ENCODE measurements at regions not wholly inside any gene's neighbourhood (a gene's known extent, or its start where the extent isn't known, plus 50 kb on each side); places are given as distances from the start of the nearest gene placed in this dataset.
"Not testable (repeated sequence)": the region's sequence is repeated elsewhere in the genome, so short reads cannot be mapped to it uniquely, and the experiment has no call there.

GRCh38 chr6:4378319-4378996, 243.1 kb upstream of the ECI2 start:
- no peak for DNase-seq (ENCODE audit: low read depth in 2 of 2)

DNA sequence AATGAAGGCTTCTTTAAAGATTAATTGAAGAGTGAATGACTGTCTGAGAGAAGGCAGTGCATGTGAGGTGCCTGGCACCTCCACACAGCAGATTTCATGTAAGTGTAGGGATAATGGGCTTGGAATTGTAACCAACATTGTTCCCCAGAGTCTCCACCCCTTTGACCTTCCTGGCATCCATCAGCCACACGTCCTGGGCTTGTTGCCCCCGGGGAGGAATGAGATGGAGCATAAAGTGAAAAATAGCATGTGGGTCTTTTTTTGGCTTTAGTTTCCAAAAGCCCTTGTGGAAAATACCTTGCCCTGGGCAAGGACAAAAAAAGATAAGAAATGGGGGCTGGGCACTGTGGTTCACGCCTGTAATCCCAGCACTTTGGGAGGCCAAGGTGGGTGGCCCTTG, 242.2 kb upstream of the ECI2 start:
- DNase-seq (ENCODE audit: low read depth in 2 of 2): no peak

DNA sequence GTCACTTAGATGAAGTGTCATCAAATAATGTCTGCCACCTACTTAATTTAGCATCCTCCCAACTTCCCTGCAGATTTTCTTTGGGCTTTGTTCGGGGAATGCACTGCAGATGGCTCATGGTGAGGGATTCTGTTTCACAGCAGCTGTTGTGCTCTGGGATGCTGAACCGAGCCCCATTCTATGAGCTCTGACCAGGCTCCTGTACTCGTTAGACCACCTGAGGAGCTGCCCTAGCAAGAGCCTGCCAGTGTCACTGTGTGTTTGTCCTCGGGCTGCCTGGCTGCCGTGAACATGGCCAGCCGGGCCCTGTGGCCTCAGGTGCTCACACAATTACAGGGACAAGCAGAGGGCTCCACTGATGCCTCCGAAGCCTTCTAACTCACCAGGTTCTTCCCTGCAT, 238.8 kb upstream of the ECI2 start:
- no peak for DNase-seq (ENCODE audit: low read depth in 2 of 2)

GRCh38 chr6:4372866-4373265, 237.5 kb upstream of the ECI2 start:
- DNase-seq (ENCODE audit: low read depth in 2 of 2): no peak

GRCh38 chr6:4371207-4371921, 236.0 kb upstream of the ECI2 start:
- no peak for DNase-seq (ENCODE audit: low read depth in 2 of 2)

- no peak for DNase-seq (ENCODE audit: low read depth in 2 of 2)
Observed at GRCh38 chr6:4370066-4370465, 234.7 kb upstream of the ECI2 start.

DNA sequence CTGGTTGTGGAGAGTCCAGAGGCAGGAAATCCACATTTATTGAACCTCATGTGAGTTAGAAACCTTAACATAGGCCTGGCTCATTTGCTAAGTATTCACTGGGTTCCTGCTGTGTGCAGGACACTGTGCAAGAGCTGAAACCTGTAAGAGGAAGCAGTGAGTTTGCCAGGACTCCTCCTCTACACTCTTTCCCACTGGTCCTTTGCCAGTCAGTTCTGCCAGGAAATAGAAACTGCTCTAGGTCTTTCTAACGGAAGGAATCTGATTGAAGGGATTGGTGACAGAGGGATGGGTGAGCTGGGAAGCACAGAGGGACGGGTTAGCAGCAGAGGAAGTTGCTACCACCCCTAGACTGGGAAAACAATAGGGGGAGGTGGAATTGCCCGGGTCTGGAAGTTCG, 234.2 kb upstream of the ECI2 start:
- no peak for DNase-seq (ENCODE audit: low read depth in 2 of 2)

DNA sequence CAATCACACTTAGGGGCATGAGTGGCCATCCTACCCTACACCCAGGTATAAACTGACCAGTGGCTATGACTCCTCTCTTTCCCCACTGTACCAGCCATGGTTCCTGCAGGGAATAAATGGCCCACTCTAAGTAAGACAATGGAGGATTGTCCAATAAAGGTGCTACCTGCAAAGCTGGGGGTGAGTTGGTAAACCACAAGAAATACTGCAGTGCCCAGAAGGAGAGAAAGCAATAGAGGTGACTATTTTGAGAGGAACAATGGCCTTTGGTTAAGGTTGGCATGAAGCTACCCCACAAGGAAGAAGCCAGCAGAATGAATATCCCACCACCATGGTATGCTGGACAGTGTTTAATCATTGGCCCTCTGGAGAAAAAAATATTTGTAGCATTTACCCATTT, 233.3 kb upstream of the ECI2 start:
- no peak for DNase-seq (ENCODE audit: low read depth in 2 of 2)

DNA sequence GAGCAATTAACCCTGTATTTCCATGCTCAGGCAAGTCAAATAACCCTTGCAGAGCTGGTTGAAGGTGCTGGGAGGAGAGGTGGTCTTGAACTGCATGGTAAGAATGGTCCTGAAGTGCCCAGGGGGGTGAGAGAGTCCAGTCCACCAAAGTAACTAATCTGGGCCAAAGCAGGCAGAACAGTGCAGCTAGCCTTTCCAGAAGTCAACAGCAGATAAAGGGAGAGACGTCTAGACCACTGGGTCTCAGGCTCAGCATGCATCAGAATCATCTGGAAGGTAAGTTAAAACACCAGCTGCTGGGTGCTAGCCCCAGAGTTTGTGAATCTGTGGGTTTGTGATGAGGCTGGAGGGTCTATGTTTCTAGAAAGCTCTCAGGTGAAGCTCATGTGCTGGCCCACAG, 232.3 kb upstream of the ECI2 start:
- DNase-seq (ENCODE audit: low read depth in 2 of 2): no peak

GRCh38 chr6:4366635-4367395, 231.4 kb upstream of the ECI2 start:
- no peak for DNase-seq (ENCODE audit: low read depth in 2 of 2)

GRCh38 chr6:4365686-4366085, 230.3 kb upstream of the ECI2 start:
- no peak for DNase-seq (ENCODE audit: low read depth in 2 of 2)

DNA sequence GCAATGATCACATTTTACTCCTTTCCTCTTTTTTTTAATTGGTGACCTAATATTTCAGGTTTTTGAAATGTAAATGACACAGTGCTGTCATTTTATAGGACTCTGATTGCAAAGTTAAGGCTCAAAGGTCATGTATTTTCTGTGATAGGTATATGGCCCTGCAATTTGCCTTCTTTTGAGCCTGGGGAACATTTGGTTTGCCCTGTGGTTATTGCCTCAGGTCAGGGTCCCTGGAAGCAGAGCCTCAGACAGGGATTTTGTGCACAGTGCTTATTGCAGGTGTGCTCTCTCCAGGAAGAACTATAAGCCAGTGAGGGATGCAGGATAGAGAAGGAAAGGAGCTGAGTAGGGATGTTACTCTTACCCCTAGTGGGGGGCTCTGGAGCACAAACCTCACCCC, 229.3 kb upstream of the ECI2 start:
- DNase-seq (ENCODE audit: low read depth in 2 of 2): no peak

DNA sequence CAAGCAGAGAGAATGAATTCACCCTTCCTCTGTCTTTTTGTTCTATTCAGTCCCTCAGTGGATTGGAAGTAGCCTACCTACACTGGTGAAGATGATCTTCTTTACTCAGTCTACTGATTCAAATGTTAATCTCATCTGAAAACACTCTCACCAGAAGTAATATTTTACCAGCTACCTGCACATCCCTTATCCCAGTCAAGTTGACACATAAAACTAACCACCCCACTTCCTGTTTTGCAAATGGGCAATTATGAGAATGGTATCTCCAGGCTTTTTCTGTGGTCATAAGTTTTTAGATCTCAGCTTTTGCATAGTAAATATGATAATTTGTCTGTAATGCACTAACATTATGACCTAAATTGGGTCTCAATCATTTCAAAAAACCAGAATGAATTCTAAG, 228.8 kb upstream of the ECI2 start:
- no peak for DNase-seq (ENCODE audit: low read depth in 2 of 2)

DNA sequence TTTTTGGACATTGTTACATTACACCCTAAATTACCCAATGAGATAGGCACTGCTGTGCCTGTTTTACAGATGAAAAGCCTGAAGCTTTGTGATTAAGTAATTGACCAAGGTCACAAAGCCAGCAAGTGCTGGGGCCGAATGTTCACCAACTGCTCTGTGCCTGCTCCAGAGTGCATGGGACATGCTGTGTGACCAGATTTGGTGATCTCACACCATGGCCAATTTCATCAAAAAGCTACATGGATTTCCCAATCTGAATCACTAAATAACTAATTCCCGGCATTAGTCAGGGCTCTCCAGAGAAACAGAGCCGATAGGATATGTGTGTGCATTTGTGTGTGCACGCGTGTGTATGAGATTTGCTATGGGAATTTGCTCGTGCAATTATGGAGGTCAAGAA, 228.3 kb upstream of the ECI2 start:
- no peak for DNase-seq (ENCODE audit: low read depth in 2 of 2)

- no peak for DNase-seq (ENCODE audit: low read depth in 2 of 2)
Observed at GRCh38 chr6:4362326-4362725, 227.0 kb upstream of the ECI2 start.

DNA sequence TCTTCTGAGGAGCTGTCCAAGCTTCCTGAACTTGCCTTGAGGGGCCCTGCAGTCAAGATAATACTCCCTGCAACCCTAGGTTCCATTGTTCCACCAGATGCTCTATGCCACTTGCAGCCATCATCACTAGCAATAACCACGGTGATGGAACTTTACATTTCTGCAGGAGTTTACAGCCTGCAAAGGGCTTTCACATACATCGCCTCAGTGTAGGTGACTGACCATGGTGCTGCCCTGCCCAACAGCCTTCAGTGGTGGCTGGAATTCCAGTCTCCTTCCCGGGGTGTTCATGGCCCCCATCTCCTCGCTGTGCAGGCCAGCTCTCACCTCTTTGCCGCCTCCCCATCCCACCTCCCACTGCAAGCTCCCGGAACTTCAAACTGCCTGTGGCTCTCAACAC, 225.5 kb upstream of the ECI2 start:
- no peak for DNase-seq (ENCODE audit: low read depth in 2 of 2)

DNA sequence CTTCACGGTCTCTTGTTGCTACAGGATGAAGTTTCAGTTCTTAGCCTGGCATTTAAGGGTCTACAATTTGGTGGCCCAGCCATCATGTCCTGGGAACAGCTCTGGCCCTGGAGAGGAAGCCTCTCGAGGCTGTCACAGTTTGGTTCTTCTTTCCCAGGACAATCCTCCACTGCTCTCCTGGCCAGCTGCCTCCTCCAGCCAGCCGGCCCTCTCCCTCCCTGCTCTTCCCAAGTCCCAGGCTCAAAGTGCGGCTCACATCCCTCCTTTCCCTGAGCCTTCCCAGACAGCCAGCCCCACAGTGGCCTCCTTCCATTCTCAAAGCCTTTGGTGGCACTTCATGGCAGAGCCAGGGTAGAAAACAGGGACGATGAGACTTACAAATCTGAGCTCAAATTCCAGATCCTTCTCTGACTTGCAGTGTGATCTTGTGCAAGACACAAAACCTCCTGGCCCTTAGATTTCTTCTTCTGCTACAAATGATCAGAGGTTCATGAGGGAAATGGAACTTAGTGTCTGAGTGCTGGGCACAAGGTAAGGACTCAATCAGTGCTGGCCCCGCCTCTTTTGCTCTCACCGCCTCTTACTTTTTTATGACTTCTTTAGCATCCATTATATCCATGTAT, 223.8 kb upstream of the ECI2 start:
- no peak for DNase-seq (ENCODE audit: low read depth in 2 of 2)

DNA sequence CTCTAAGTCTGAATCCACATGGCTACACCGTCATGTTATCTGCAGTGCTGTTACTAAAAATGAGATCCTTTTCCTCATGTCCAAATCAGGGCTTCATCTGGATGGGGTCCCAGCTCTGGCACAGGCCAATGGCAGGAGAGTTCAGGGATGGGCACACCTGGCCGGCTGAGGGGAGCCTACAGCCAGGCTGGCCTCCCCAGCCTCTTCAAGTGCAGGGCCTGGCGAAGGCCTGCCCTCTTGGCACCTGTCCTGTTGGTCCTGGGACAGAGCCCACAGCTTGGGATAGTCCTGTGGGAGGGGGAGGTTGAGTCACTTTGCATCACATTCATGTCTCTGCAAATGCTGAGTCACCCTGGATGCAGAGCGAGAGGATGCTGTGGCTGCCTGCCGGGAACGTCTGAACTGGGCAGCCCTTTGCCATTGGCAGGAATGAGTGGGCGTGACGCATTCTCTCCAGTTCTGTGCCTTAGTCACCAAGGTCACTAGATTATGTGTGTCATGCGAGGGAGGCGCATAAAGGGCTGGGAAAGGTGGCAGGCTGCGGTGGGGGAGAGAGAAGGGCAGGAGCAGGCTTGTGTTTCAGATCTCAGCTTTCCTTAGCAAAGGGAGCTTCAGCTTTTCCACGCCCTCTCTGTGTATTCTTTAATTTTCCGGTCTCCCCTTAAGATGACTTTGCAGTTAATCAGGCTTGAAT, 223.2 kb upstream of the ECI2 start:
- peak; percentile 12 to 32 for DNase-seq (ENCODE audit: low read depth in 2 of 2)

- not testable (repeated sequence) for DNase-seq (ENCODE audit: low read depth in 2 of 2)
Observed at GRCh38 chr6:4357660-4358152, 222.3 kb upstream of the ECI2 start.

- DNase-seq (ENCODE audit: low read depth in 2 of 2): no peak
Observed at GRCh38 chr6:4356899-4357659, 221.7 kb upstream of the ECI2 start.

- no peak for DNase-seq (ENCODE audit: low read depth in 2 of 2)
Observed at GRCh38 chr6:4355241-4355640, 219.9 kb upstream of the ECI2 start.
